Motor neuron (in vitro differentiated cells): ENCODE measurements at regions not wholly inside any gene's neighbourhood (a gene's known extent, or its start where the extent isn't known, plus 50 kb on each side); places are given as distances from the start of the nearest gene placed in this dataset.
"Not testable (repeated sequence)": the region's sequence is repeated elsewhere in the genome, so short reads cannot be mapped to it uniquely, and the experiment has no call there.

Experiments
- ATAC-seq, 8 experiments: fragments of 200-7000 bp; cut with Tn5 transposase; replicated peaks in 6 of 8; 2 replicates each; pipeline ENCODE4 v1.8.0; 2021; ENCODE audit warnings: mild to moderate bottlenecking in 8 of 8, moderate library complexity in 8 of 8
- H3K27ac ChIP-seq, 2 donors: fragments of 250-450 bp; sonication (Bioruptor Pico); 2 replicates each; pipeline ENCODE4 v1.9.0; 2021; ENCODE audit warnings: antibody characterized with exemption in 2 of 2, mild to moderate bottlenecking in 2 of 2, moderate library complexity in 1 of 2
- H3K4me1 ChIP-seq, 2 donors: fragments of 250-450 bp; sonication (Bioruptor Pico); replicated peaks in 1 of 2; 2 replicates each; pipeline ENCODE4 v1.6.1; 2021; ENCODE audit warnings: antibody characterized with exemption in 2 of 2, mild to moderate bottlenecking in 2 of 2, moderate library complexity in 1 of 2
- H3K4me3 ChIP-seq, 5 donors: fragments of 250-450 bp; sonication (Bioruptor Pico); 2 replicates each; pipeline ENCODE4 v1.9.0; 2021; ENCODE audit warnings: antibody characterized with exemption in 5 of 5, mild to moderate bottlenecking in 5 of 5, moderate library complexity in 4 of 5
- WGBS, 10 experiments: fragments of 450-650 bp; shearing (Covaris generic); methylation state at CpG; one replicate each; pipeline ENCODE4 v1.0.0; 2022; 5-methylcytosine and 5-hydroxymethylcytosine counted together
- in situ Hi-C, 9 experiments: fragments of 400-800 bp; cut with MboI; loops; one replicate each; pipeline ENCODE4 v1.15.0; 2021; ENCODE audit warnings: low sequenced_read_pairs in 9 of 9, low pct_unique_long_range_greater_than_20kb in 2 of 9; ENCODE audit not compliant: unreplicated experiment in 9 of 9

GRCh38 chr15:38117781-38118180 lies 134.9 kb upstream of the SPRED1 start:
- in situ Hi-C loops = no loop called here
- Histone ChIP-seq H3K27ac (no peak overlapping the region), H3K4me1 (no peaks in the 10 kb centered on the region), H3K4me3 (no peak overlapping the region)
- WGBS, 10 experiments = 33 to 100% (median 75%) methylated on average over 1 of the region's 1 CpG; no CpG with 5 or more reads in 5 of the 10 experiments
- no peak for ATAC-seq

DNA sequence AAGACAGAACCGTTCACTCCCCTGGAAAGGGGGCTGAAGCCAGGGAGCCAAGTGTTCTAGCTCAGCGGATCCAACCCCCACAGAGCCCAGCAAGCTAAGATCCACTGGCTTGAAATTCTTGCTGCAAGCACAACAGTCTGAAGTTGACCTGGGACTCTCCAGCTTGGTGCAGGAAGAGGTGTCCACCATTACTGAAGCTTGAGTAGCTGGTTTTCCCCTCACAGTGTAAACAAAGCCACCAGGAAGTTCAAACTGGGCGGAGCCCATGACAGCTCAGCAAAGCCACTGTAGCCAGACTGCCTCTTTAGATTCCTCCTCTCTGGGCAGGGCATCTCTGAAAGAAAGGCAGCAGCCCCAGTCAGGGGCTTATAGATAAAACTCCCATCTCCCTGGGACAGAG lies 132.8 kb upstream of the SPRED1 start:
- H3K4me1 ChIP-seq, H3K4me3 ChIP-seq, ATAC-seq, in situ Hi-C loops, H3K27ac ChIP-seq: not testable (repeated sequence)
- 60 to 92% (median 83%) methylated on average over 1 to 2 of the region's 3 CpGs; no CpG with 5 or more reads in 6 of the 10 experiments for WGBS, 10 experiments

DNA sequence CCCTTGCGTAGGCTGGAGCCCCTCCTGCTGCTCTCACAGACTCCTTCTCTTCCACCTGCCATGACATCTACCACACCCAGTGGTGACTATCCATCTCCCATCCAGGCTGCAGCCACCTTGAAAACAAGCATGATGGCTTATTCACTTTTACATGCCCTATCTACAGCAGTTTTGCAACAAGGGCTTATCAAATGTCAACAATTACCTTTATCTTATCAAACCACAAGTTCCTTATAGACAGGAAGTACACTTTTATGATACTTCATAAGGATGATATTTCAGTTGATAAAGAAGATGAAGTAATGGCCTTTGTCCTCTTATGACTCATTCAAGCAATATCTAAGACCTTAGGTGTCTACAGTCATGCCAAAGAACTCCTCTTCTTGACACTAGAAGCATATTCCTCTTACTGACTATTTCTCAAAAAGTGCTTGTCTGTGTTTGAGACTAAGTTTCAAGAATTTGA lies 125.3 kb upstream of the SPRED1 start:
- Histone ChIP-seq H3K4me3 (no peak overlapping the region), H3K27ac (no peak overlapping the region), H3K4me1 (peaks cover 13 to 22% of the 10 kb centered on the region in 2 donors)
- WGBS, 10 experiments = 83 to 100% methylated on average over 1 of the region's 1 CpG; no CpG with 5 or more reads in 8 of the 10 experiments
- in situ Hi-C loops = no loop called here
- ATAC-seq = no peak

DNA sequence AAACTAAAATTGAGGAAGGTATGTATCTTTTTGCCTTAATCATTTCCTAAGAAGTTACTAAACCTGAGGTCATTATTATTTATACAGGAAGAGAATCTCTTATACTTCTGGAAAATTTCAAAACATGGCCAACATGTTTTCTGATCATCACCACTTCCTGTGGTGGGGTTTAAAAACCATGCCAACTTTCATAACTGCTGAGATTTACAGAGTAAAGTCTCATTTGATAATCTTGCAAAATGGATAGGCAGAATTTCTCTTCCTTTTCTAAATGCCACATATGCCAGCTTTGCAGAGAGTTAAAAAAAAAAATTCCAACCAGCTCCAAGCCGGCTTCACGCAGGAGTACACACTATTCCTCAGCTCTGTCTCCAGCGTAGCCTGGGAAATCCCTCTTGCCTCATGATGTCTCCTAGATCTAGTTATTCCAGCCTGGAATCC lies 124.3 kb upstream of the SPRED1 start:
- in situ Hi-C loops = no loop called here
- 14 to 93% (median 70%) methylated on average over 2 to 3 of the region's 3 CpGs; no CpG with 5 or more reads in 1 of the 10 experiments for WGBS, 10 experiments
- no peak overlapping the region for H3K4me3 ChIP-seq
- peaks cover 13 to 22% of the 10 kb centered on the region in 2 donors for H3K4me1 ChIP-seq
- H3K27ac ChIP-seq = no peak overlapping the region
- ATAC-seq = peak in 2 of 8 experiments; percentile 27 to 54

- H3K27ac ChIP-seq = no peak overlapping the region
- no peak overlapping the region for H3K4me3 ChIP-seq
- in situ Hi-C loops = no loop called here
- 0 to 100% (median 75%) methylated on average over 1 to 2 of the region's 2 CpGs; no CpG with 5 or more reads in 1 of the 10 experiments for WGBS, 10 experiments
- H3K4me1 ChIP-seq = peaks cover 13 to 22% of the 10 kb centered on the region in 2 donors
- ATAC-seq = no peak
These were observed 123.7 kb upstream of the SPRED1 start for GRCh38 chr15:38128921-38129320.

GRCh38 chr15:38129531-38130204 lies 123.0 kb upstream of the SPRED1 start:
- peak; percentile 75 to 89 (median 84) for ATAC-seq

DNA sequence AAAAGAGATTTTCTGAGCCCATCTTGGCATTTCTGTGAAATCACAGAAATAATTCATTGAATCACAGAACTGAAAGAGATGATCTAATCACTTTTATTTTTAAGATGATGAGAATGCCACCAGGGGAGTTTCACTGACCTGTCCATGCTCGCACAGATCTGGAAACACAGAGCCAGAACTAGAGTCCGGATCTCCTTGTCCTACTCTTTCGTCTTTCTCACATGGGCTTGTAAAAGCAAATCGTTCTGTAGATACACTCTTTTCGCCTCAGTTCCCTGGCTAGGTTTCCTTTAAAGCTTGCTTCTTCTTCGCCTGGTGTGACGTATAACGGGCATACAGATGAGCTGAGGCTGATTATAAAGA lies 122.5 kb upstream of the SPRED1 start:
- WGBS, 10 experiments = 0 to 96% (median 64%) methylated on average over 3 to 7 of the region's 8 CpGs; no CpG with 5 or more reads in 1 of the 10 experiments
- in situ Hi-C loops = no loop called here
- Histone ChIP-seq H3K27ac (peak overlapping the region; percentile 13 to 77), H3K4me1 (peaks cover 13 to 22% of the 10 kb centered on the region in 2 donors), H3K4me3 (no peak overlapping the region)
- ATAC-seq = peak in 7 of 8 experiments; percentile 5 to 43 (median 16)

More at GRCh38 chr15:38129531-38130204, 123.0 kb upstream of the SPRED1 start:
- WGBS, 10 experiments = 0 to 58% (median 30%) methylated on average over 1 to 9 of the region's 12 CpGs
- Histone ChIP-seq H3K4me3 (no peak overlapping the region), H3K4me1 (peaks cover 13 to 22% of the 10 kb centered on the region in 2 donors), H3K27ac (peak overlapping the region; percentile 13 to 77)
- in situ Hi-C loops = no loop called here

- peak overlapping the region in 1 of 2 donors; percentile 77 for H3K27ac ChIP-seq
- in situ Hi-C loops = no loop called here
- H3K4me3 ChIP-seq = no peak overlapping the region
- peak in 3 of 8 experiments; percentile 58 to 72 (median 60) for ATAC-seq
- peaks cover 13 to 22% of the 10 kb centered on the region in 2 donors for H3K4me1 ChIP-seq
- 0 to 86% (median 50%) methylated on average over 1 to 9 of the region's 10 CpGs for WGBS, 10 experiments
These were observed 121.7 kb upstream of the SPRED1 start for GRCh38 chr15:38130740-38131498.

GRCh38 chr15:38134252-38134651 lies 118.4 kb upstream of the SPRED1 start:
- H3K4me1 ChIP-seq = peaks cover 11 to 18% of the 10 kb centered on the region in 2 donors
- ATAC-seq = no peak
- 33 to 100% (median 60%) methylated on average over 1 to 3 of the region's 3 CpGs; no CpG with 5 or more reads in 2 of the 10 experiments for WGBS, 10 experiments
- H3K4me3 ChIP-seq = no peak overlapping the region
- in situ Hi-C loops = no loop called here
- H3K27ac ChIP-seq = no peak overlapping the region

DNA sequence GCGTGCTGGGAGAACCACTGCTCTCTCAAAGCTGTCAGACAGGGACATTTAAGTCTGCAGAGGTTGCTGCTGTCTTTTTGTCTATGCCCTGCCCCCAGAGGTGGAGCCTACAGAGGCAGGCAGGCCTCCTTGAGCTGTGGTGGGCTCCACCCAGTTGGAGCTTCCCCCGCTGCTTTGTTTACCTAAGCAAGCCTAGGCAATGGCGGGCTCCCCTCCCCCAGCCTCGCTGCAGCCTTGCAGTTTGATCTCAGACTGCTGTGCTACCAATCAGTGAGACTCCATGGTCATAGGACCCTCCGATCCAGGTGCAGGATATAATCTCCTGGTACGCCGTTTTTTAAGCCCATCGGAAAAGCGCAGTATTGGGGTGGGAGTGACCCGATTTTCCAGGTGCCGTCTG lies 110.4 kb upstream of the SPRED1 start:
- ATAC-seq, in situ Hi-C loops, H3K4me1 ChIP-seq, H3K27ac ChIP-seq, H3K4me3 ChIP-seq: not testable (repeated sequence)
- WGBS, 10 experiments = 80 to 100% (median 89%) methylated on average over 1 to 3 of the region's 11 CpGs; no CpG with 5 or more reads in 5 of the 10 experiments

DNA sequence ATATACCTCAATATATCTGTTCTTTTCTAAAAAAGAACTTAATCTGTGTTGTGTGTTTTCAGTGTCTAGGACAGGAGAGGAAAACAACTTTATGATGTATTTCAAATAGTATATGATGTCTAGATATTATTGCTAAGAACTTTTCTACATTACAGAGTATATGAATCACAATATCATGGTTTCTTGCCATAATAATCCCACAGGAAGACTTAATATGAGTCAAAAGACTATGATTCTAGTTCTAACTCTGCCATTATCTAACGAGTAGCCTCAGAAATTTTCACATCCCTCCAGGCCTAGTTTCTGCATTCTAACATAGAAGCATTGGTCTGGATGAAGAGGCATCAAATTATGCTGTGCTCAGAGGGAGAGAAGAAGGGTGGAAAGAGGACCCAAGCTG lies 107.7 kb upstream of the SPRED1 start:
- WGBS, 10 experiments = 20 to 100% (median 56%) methylated on average over 1 of the region's 1 CpG; no CpG with 5 or more reads in 4 of the 10 experiments
- H3K4me1 ChIP-seq = no peaks in the 10 kb centered on the region
- no peak for ATAC-seq
- no peak overlapping the region for H3K27ac ChIP-seq
- in situ Hi-C loops = no loop called here
- no peak overlapping the region for H3K4me3 ChIP-seq

- in situ Hi-C loops = no loop called here
- H3K4me1 ChIP-seq = no peaks in the 10 kb centered on the region
- ATAC-seq = peak in 3 of 8 experiments; percentile 31 to 56 (median 48)
- no peak overlapping the region for H3K4me3 ChIP-seq
- H3K27ac ChIP-seq = no peak overlapping the region
- 26 to 100% (median 67%) methylated on average over 3 to 5 of the region's 5 CpGs; no CpG with 5 or more reads in 5 of the 10 experiments for WGBS, 10 experiments
These were observed 107.0 kb upstream of the SPRED1 start for GRCh38 chr15:38145651-38146111.

DNA sequence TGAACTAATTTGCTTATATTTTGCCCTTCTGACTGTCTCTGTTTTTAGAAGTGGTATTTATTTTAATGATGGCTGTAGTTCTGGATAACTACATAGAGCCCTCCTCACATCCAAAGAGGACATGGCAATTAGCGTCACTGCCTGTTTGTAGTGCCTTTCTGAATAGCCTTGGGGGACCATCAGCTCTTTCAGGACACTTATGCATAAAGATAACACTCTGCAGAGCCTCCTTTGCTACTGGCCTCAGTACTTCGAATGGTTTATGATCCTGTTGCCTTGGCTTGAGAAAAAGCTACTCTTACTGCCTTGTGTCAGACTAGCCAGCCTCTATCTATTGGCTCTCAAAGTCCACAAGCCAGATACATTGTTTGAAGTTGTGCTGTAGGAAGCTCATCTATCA lies 105.4 kb upstream of the SPRED1 start:
- in situ Hi-C loops = no loop called here
- H3K4me3 ChIP-seq = no peak overlapping the region
- no peaks in the 10 kb centered on the region for H3K4me1 ChIP-seq
- H3K27ac ChIP-seq = no peak overlapping the region
- WGBS, 10 experiments = 40 to 100% (median 63%) methylated on average over 1 to 2 of the region's 2 CpGs; no CpG with 5 or more reads in 1 of the 10 experiments
- ATAC-seq = no peak
